ENCODE measurements at regions not wholly inside any gene's neighbourhood (a gene's known extent, or its start where the extent isn't known, plus 50 kb on each side); places are given as distances from the start of the nearest gene placed in this dataset.

GRCh38 chr2:23077596-23077995 lies 307.4 kb upstream of the KLHL29 start:
- Histone ChIP-seq H3K9me3 (ENCODE audit: low read length) (no peaks in the 10 kb centered on the region), H3K4me3 (replicated peaks in 1 of 3; ENCODE audit: insufficient read depth in 1 of 3, low read depth in 2 of 3, low read length in 3 of 3) (no peak overlapping the region), H3K4me1 (ENCODE audit: insufficient read depth, low read length) (no peaks in the 10 kb centered on the region), H3K9ac (ENCODE audit: insufficient read depth, low read depth, low read length) (no peak overlapping the region), H3K27me3 (ENCODE audit: control insufficient read depth in 1 of 2, insufficient read depth in 2 of 2, low read length in 2 of 2) (no peaks in the 10 kb centered on the region), H3K27ac (ENCODE audit: extremely low read length, insufficient read depth, low read length) (no peak overlapping the region), H3K36me3 (replicated peaks in 1 of 2; ENCODE audit: control insufficient read depth in 1 of 2, insufficient read depth in 2 of 2, low read length in 2 of 2) (no peaks in the 10 kb centered on the region), H3K79me2 (ENCODE audit: insufficient read depth, low read length) (no peaks in the 10 kb centered on the region), H3K4me2 (ENCODE audit: low read depth, low read length) (no peak overlapping the region), H4K20me1 (ENCODE audit: insufficient read depth, low read length) (no peaks in the 10 kb centered on the region), H2AFZ (ENCODE audit: low read length) (no peak overlapping the region)
- FAIRE-seq (no peak), DNase-seq (ENCODE audit: low spot score) (no peak), ATAC-seq (no peak)
- intact Hi-C loops (cut with micrococcal nuclease; ENCODE audit: unreplicated experiment), result no loop called here
- in situ Hi-C loops (cut with HindIII; ENCODE audit: extremely low pct_ligation_motif_present, low pct_unique_long_range_greater_than_20kb), result no loop called here
- CTCF ChIA-PET (ENCODE audit: low intra/inter-chr PET ratio, low total read pairs), result no interaction called here
- no TSS peak for BruUV-seq (replicated peaks)
- POLR2A ChIA-PET, result no interaction called here
- WGBS (ENCODE audit: low lambda C conversion rate), result 0% methylated on average over 4 of the region's 4 CpGs
- no peak for TF ChIP-seq ZGPAT (CRISPR knock-in tag; IDR thresholded peaks at IDR 0.05)
- no peak for TF ChIP-seq DZIP1 (CRISPR knock-in tag; IDR thresholded peaks at IDR 0.05)
- no peak for TF ChIP-seq PCBP1 (IDR thresholded peaks at IDR 0.05; ENCODE audit: borderline replicate concordance, low read depth, low read length)

- no peak overlapping the region for H2AFZ ChIP-seq (ENCODE audit: low read length)
- H3K4me2 ChIP-seq (ENCODE audit: low read depth, low read length), result no peak overlapping the region
- H3K4me1 ChIP-seq (ENCODE audit: insufficient read depth, low read length), result no peaks in the 10 kb centered on the region
- H3K36me3 ChIP-seq (replicated peaks in 1 of 2; ENCODE audit: control insufficient read depth in 1 of 2, insufficient read depth in 2 of 2, low read length in 2 of 2), result no peaks in the 10 kb centered on the region
- no TSS peak for BruUV-seq (replicated peaks)
- H3K79me2 ChIP-seq (ENCODE audit: insufficient read depth, low read length), result no peaks in the 10 kb centered on the region
- POLR2A ChIA-PET, result no interaction called here
- DNase-seq (ENCODE audit: low spot score) (no peak), FAIRE-seq (no peak), ATAC-seq (no peak)
- no peak overlapping the region for H3K4me3 ChIP-seq (replicated peaks in 1 of 3; ENCODE audit: insufficient read depth in 1 of 3, low read depth in 2 of 3, low read length in 3 of 3)
- intact Hi-C loops (cut with micrococcal nuclease; ENCODE audit: unreplicated experiment), result no loop called here
- no peak overlapping the region for H3K9ac ChIP-seq (ENCODE audit: insufficient read depth, low read depth, low read length)
- H3K27ac ChIP-seq (ENCODE audit: extremely low read length, insufficient read depth, low read length), result no peak overlapping the region
- in situ Hi-C loops (cut with HindIII; ENCODE audit: extremely low pct_ligation_motif_present, low pct_unique_long_range_greater_than_20kb), result no loop called here
- no peaks in the 10 kb centered on the region for H3K9me3 ChIP-seq (ENCODE audit: low read length)
- H3K27me3 ChIP-seq (ENCODE audit: control insufficient read depth in 1 of 2, insufficient read depth in 2 of 2, low read length in 2 of 2), result no peaks in the 10 kb centered on the region
- H4K20me1 ChIP-seq (ENCODE audit: insufficient read depth, low read length), result no peaks in the 10 kb centered on the region
- WGBS (ENCODE audit: low lambda C conversion rate), result 9% methylated on average over 4 of the region's 4 CpGs
- CTCF ChIA-PET (ENCODE audit: low intra/inter-chr PET ratio, low total read pairs), result no interaction called here
- no peak for TF ChIP-seq ZBTB26 (CRISPR knock-in tag; IDR thresholded peaks at IDR 0.05; ENCODE audit: borderline replicate concordance)
- TF ChIP-seq ZGPAT (CRISPR knock-in tag; IDR thresholded peaks at IDR 0.05), result no peak
- TF ChIP-seq DBP (CRISPR knock-in tag; IDR thresholded peaks at IDR 0.05; ENCODE audit: not compliant biosample characterization), result no peak
- TF ChIP-seq NPAS2 (CRISPR knock-in tag; IDR thresholded peaks at IDR 0.05; ENCODE audit: borderline replicate concordance), result no peak
- TF ChIP-seq ARNTL (CRISPR knock-in tag; IDR thresholded peaks at IDR 0.05), result no peak
- TF ChIP-seq ZNF670 (CRISPR knock-in tag; IDR thresholded peaks at IDR 0.05; ENCODE audit: borderline replicate concordance), result no peak
- no peak for TF ChIP-seq HOXA7 (CRISPR knock-in tag; IDR thresholded peaks at IDR 0.05)
Observed at GRCh38 chr2:23078784-23079434, 306.1 kb upstream of the KLHL29 start.

Data from HepG2 (cell line).